GM10266 (cell line): ENCODE measurements at regions not wholly inside any gene's neighbourhood (a gene's known extent, or its start where the extent isn't known, plus 50 kb on each side); places are given as distances from the start of the nearest gene placed in this dataset.

ENCODE experiments used
- DNase-seq: peaks from one replicate; pipeline ENCODE4 v3.0.0; 2012; ENCODE audit errors: extremely low spot score
- TF ChIP-seq, protein P1 (sequence below): IDR thresholded peaks from 2 replicates; pipeline ENCODE4 v1.5.1; 2012; ENCODE audit warnings: mild to moderate bottlenecking, low read depth; ENCODE audit not compliant: control insufficient read depth, insufficient read depth; ENCODE audit errors: missing control alignments

DNA sequence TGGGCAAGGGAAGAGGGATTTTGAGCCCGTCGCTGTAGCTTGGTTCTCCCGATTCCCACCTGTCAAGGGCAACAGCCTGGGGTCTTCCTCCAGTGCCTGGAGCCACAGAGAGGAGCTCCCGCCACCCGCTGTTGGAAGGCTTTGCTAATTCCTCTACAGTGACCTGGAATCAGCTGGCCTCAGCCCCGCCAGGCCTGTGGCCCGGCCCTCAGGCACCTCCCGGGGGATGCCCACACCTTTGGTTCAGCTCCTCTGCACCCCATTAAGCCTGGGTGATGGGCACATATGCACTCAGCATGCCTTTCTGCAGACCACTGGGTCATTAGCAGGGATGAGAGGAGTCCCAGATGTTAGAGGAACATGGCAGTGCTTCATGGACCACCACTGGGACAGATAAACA, 121.4 kb upstream of the MKI67 start:
- TF ChIP-seq, protein P1, sequence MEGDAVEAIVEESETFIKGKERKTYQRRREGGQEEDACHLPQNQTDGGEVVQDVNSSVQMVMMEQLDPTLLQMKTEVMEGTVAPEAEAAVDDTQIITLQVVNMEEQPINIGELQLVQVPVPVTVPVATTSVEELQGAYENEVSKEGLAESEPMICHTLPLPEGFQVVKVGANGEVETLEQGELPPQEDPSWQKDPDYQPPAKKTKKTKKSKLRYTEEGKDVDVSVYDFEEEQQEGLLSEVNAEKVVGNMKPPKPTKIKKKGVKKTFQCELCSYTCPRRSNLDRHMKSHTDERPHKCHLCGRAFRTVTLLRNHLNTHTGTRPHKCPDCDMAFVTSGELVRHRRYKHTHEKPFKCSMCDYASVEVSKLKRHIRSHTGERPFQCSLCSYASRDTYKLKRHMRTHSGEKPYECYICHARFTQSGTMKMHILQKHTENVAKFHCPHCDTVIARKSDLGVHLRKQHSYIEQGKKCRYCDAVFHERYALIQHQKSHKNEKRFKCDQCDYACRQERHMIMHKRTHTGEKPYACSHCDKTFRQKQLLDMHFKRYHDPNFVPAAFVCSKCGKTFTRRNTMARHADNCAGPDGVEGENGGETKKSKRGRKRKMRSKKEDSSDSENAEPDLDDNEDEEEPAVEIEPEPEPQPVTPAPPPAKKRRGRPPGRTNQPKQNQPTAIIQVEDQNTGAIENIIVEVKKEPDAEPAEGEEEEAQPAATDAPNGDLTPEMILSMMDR = no peak
- DNase-seq = no peak

DNA sequence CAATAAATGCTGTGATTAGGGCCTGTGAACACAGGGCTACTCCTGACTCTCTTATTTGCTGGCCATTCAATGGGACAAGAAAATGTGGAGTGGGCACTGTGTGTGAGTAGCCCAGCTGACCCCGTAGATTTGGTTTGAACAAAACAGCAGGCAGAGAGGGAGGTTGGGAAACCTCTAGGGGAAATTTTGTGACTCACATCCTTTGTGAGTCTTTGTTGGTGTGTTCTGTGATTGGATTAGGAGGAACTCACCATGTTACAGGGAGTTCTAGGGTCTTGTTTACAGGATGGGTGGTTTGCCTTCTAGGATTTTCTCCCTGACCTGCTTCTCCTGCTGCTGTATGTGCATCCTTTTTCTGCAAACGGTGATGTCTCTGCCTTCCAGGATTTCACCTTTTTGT, 128.3 kb upstream of the MKI67 start:
- DNase-seq = no peak
- TF ChIP-seq, protein P1 = no peak

DNA sequence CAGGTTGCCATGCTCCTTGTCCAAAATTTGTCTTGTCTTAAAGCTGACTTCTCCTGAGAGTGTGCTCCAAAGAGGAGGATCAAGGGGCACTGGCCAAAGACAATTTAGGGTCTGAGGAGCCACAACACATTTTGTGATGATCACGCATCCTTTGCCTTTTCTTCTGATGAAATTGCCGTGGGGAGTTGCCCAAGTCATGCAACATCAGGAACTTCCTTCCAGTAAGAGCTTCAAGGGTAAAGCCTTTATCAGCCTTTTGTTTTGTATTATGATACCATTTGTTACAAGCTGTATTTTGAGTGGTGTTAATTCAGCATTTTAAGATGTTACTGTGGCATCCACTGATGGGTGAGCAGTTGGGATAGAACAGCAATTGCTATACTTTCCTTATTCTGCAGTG, 131.2 kb upstream of the MKI67 start:
- TF ChIP-seq, protein P1 = no peak

DNA sequence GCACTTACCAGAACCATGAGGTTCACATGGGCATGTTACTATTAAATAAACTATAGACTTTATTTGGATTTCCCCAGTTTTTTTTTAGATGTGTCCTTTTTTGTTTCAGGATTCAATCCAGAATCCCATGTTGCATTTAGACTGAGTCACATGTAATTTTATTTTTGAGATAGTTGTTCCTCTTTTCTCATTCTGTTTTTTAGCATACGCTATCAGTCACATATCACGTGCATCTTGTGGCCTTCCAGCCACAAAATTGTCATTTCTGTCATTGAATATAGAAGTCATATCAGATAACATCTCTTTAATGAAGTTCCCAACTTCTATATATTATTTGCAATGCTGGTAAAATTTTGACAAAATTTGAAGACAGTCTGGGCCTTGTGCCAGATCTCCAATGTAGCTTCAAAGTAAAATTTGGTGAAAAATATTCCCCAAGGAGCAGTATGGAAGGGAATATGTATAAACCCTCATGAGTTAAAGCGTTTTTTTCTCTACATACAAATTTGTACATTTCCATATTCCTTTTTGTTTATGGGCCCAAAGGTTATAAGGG, 132.3 kb upstream of the MKI67 start:
- no peak for DNase-seq
- TF ChIP-seq, protein P1 = no peak

More for the DNA sequence above, 131.2 kb upstream of the MKI67 start:
- no peak for DNase-seq

DNA sequence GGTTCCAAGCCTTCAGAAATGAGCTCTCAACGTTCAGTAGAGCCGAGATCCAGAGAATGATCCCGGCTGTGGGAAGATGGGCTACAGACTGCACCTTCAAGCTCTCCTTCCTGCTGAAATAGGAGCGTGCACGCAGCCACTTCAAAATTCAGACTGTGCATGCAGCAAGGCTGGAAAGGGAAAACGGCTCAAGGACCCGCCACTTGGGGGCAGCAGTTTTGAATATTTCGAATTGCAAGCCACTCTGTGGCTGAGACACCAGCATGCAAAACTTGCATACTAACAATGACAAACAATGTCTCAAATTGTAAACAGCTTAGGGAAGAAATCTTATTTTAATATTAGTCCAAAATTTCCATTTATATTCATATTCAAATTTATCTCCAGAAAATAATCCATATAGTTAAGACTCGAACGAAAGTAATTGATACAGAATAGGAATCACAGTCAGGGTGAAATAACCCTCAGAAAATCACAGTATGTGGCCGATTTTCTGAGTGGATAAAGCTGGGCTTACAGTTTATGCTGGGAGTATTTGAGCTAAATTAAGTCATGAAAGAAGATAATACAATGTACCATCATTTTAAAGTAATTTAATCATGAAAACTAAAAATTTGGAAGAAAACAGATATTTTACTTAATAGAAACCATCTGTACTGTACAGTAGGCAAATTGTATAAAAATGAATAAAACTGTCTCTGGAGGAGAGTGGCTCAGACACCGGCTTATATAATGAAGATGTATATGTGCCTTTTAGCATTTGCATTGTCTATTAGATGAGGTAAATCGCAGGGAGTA, 137.9 kb upstream of the MKI67 start:
- peak; percentile 47 for DNase-seq
- TF ChIP-seq, protein P1 = peak; percentile 69

DNA sequence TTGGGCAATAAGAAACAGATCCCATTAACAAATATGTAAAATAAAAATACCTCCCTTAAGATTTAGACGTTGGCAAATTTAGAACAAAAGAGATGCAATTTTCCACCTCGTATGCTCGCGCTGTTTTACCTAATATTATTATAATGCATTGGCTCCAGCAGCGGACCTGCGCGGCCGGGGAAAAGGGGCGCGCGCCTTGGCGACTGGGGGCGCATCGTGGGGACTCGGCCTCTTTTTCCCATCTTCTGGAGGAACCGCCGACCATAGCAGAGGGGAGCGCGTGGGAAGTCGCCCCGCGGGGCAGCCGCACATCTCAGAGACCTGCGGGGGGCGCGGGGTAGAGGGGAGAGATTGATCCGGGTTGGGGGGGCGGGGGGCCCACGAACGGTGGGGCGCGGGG, 139.4 kb upstream of the MKI67 start:
- no peak for DNase-seq
- TF ChIP-seq, protein P1 = no peak

DNA sequence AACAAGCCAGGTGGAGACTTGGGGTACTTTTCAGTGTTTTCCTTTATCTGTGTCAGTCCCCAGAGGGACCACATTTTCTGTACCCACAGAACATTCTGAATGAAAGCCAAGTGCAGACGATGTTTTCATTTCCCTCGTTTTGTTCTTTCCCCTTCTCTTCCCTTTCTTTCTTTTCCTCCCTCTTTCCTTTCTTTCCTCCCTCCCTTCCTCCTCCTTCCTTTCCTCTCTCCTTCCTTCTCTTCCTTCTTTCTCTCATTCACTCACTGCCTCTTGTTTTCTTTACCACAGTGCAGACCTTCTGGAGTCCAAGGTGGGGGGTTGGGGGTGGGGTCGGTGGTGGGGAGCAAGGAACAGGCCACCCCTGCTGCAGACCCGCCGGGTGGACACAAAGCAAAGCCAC, 141.4 kb upstream of the MKI67 start:
- no peak for DNase-seq
- TF ChIP-seq, protein P1 = no peak
